ENCODE measurements at regions not wholly inside any gene's neighbourhood (a gene's known extent, or its start where the extent isn't known, plus 50 kb on each side); places are given as distances from the start of the nearest gene placed in this dataset.
"Not testable (repeated sequence)": the region's sequence is repeated elsewhere in the genome, so short reads cannot be mapped to it uniquely, and the experiment has no call there.

GRCh38 chr18:46179306-46179705 is 75.1 kb downstream of the HAUS1 start:
- DNase-seq (ENCODE audit: low read depth) = no peak

DNA sequence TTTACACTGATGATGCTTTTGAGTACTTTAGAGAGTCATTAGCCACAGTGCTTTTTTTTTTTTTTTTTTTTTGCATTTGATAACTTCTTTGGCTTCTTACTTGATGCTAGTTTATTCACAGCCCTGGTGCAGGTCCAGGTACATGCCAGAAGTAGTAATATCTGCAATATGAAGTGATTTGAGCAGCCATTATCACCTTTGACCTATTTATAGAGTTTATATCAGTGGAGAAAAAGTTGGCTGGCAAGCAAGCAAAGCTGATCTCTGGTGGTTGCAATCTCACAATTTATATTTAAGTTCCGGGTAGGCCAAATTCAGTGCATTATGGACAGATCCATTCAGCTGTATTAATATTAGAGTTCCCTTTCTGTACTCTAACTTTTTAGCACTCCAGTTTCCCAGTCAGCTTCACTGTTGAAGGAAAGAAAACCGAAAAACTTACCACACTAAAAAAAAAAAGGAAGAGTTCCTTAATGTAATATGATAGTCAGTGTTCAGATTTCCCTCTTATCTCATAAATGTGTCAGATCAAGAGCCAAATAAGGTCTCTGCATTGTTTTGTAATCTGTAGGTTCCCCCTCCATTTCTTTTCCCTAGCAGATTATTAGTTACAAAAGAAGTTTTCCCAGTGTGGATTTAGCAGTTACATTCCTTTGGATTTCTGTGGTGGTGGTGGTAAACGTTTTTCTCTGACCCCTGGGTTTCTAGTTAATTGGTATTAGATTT is 78.6 kb downstream of the HAUS1 start:
- DNase-seq (ENCODE audit: low read depth) = no peak

GRCh38 chr18:46184296-46184695 is 80.1 kb downstream of the HAUS1 start:
- not testable (repeated sequence) for DNase-seq (ENCODE audit: low read depth)

DNA sequence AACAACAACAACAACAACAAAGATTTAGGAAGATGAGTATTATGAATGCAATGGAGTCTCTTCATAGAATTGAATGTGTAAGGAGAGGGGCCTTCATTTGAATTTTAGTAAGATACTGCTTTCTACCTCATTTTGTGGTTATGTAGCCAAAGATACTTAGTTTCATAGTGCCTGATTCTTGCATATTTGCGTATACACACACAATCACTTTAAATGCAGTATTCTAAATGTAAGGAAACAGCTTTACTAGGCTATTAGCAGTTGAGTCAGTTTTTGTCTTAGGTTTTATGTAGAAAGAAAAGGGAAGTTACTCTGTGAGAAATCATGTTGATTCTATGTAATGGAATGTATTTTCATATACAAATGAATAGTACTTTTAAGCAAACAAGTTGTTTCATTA is 80.5 kb downstream of the HAUS1 start:
- DNase-seq (ENCODE audit: low read depth) = no peak

- no peak for DNase-seq (ENCODE audit: low read depth)
Measured at GRCh38 chr18:46190667-46191066, 86.5 kb downstream of the HAUS1 start.

DNA sequence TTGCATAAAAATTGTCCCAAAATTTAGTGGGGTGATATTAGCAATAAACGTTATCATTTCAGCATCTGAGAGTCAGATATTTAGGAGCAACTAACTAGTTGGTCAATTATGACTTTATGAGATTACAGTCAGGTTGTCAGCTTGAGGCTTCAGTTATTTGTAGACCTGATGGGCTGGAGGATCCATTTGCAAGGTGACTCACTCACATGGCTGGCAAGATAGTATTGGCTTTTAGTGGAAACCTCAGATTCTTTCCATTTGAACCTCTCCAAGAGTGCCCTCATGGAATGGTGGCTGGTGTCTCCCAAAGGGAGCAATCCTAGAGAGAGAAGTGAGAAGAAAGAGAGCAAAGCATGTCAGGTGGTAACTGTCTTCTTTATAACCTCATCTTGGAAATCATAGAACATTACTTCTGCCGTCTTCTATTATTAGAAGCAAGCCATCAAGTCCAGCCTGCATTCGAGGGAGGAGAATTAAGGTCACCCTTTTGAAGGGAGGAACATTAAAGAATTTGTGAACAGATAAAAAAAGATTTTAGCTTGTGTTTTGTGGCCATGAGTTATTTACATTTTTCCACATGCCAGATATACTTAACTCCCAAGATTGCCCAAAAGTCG is 92.5 kb downstream of the HAUS1 start:
- peak; percentile 43 for DNase-seq (ENCODE audit: low read depth)

- no peak for DNase-seq (ENCODE audit: low read depth)
Measured at GRCh38 chr18:46199515-46200147, 95.4 kb downstream of the HAUS1 start.

DNA sequence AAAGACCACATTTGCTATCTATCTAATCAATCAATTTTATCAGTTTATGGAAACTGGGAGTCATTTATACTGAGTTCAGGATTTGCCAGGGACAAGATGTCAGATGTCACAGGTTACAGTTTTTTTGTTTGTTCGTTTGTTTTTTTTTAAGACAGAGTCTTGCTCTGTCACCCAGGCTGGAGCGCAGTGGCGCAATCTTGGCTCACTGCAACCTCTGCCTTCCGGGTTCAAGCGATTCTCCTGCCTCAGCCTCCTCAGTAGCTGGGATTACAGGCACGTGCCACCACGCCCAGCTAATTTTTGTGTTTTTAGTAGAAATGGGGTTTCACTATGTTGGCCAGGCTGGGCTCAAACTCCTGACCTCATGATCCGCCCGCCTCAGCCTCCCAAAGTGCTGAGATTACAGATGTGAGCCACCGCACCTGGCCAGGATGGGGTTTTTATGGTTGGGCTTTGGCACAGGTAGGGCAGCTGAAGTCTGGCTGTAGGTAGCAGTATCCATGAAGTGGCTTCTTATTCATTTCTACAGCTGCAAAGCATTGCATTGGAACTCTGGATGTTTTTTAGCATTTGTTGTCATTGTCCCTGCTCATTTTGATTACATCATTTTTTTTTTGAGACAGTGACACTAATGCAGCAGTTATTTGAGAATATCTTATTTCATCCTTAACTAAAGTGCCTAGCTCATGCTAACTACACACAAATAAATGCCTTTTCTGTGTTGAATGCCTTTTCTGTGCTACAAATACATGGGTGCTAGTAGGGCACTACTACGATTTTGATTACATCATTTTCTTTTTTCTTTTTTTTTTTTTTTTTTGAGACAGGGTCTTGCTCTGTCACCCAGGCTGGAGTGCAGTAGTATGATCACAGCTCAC is 96.2 kb downstream of the HAUS1 start:
- peak; percentile 50 for DNase-seq (ENCODE audit: low read depth)

DNA sequence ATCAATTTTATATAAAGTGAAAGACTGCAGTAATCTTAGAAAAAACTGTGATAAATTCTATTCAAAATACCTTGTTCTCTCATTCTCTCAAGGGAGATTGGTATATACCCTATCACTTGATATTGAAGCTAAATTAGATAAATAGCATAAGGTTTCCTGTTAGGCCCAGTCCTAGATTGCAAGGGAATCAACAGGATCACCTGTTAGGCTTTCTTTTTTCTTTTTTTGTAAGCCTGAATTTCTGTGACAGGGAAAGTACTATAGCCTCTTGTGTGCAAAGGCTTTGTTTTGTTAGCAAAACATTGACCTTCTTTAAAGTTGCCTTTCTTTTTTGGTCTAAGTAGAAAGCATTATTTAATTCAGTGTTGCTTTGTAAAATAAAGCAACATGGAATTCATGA is 100.0 kb downstream of the HAUS1 start:
- no peak for DNase-seq (ENCODE audit: low read depth)

- no peak for DNase-seq (ENCODE audit: low read depth)
Measured at GRCh38 chr18:46207985-46208384, 103.8 kb downstream of the HAUS1 start.

DNA sequence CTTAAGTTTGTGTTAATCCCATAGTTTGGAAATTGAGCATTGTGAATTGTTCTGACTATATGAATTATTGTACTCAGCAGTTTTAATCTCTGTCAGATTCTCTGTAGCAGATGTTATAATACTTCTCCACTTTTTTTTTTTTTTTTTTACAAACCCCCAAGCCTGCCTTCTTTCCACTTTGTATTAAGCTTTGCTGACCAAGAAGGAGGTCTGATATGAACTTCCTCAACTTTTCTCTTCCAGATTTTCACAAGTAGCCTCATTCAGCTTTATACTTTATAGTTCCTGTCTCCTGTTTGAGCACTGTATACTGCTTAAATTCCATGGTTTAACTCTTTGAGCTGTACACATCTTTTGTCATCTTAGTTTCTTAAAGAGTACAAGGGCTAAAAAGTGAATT is 105.0 kb downstream of the HAUS1 start:
- no peak for DNase-seq (ENCODE audit: low read depth)

- DNase-seq (ENCODE audit: low read depth) = no peak
Measured at GRCh38 chr18:46211816-46212215, 107.6 kb downstream of the HAUS1 start.

DNA sequence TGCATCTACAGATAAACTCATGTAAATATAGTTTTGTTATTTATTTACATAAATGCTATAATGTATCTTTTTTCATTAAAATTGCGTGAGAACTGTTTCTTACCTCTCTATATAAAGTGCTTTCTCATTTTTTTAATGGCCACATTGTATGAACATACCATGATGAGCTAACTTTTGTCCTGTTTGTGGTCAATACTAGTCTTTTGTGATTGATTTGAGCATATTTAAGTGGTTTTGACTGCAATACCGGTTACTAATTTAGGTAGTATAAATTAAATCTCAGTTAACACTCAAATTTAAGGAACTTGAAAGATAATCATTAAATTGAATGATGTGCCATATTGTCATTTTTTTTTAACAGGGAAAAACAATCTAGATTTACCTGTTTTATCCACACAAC is 108.2 kb downstream of the HAUS1 start:
- DNase-seq (ENCODE audit: low read depth) = no peak

- DNase-seq (ENCODE audit: low read depth) = peak; percentile 32
Measured at GRCh38 chr18:46213295-46213694, 109.1 kb downstream of the HAUS1 start.

DNA sequence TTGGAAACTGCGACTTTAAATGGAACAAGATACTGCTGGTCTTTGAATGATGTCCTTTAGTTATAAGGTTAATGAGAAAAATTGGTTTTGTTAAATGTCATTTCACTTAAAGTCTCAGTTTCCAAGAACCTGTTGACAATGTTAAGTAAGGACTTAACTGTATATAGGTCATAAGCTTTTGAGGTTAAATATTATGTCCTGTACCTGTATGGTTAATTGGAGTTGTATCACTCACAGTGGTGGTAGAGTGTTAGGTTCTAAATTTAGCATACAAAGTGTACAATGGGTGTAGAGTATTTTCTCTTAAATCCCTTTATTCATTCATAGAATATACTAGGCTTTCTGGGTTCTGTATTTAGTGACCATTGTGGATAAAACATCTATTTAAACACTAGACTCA is 110.2 kb downstream of the HAUS1 start:
- no peak for DNase-seq (ENCODE audit: low read depth)

DNA sequence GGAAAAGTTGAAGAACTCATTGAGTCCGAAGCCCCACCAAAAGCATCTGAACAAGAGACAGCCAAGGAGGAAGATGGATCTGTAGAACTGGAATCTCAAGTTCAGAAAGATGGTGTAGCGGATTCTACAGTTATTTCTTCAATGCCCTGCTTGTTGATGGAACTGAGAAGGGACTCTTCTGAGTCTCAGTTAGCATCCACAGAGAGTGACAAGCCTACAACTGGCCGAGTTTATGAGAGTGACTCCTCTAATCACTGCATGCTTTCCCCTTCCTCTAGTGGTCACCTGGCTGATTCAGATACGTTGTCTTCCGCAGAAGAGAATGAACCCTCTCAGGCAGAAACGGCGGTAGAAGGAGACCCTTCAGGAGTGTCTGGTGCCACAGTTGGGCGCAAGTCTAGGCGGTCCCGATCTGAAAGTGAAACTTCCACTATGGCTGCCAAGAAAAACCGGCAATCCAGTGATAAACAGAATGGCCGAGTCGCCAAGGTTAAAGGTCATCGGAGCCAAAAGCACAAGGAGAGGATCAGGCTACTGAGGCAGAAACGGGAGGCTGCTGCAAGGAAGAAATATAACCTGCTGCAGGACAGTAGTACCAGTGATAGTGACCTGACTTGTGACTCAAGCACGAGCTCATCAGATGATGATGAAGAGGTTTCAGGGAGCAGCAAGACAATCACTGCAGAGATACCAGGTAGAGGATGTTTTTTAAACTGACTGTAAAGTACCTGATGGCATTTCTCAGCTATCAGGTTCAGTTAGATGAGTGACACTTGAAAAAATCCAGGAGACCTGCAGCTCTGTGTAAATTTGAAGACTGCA is 111.9 kb downstream of the HAUS1 start:
- no peak for DNase-seq (ENCODE audit: low read depth)

DNA sequence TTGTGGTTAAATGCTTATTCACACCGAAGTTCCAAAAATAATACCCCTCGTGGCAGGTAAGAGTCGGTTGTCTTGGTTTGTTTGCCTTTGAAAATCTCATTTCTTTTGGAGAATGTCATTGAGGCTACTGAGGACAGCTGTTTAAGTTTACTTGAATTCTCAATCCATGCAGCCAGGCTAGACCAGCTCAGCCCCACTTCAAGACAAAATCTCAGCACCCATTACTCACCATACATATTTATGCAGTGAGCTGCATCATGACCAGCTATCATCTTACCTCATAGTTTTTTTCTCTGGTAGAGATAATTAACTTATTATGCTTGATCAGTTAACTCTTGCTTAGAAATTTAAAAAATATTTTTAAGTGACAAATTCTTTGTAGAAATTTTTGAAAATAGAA is 115.9 kb downstream of the HAUS1 start:
- peak; percentile 48 for DNase-seq (ENCODE audit: low read depth)

- DNase-seq (ENCODE audit: low read depth) = no peak
Measured at GRCh38 chr18:46222093-46222492, 117.9 kb downstream of the HAUS1 start.

GRCh38 chr18:46222710-46223360 is 118.7 kb downstream of the HAUS1 start:
- DNase-seq (ENCODE audit: low read depth) = no peak

- no peak for DNase-seq (ENCODE audit: low read depth)
Measured at GRCh38 chr18:46224181-46224775, 120.1 kb downstream of the HAUS1 start.

Data from myocyte (in vitro differentiated cells).